ENCODE measurements at regions not wholly inside any gene's neighbourhood (a gene's known extent, or its start where the extent isn't known, plus 50 kb on each side); places are given as distances from the start of the nearest gene placed in this dataset.

DNA sequence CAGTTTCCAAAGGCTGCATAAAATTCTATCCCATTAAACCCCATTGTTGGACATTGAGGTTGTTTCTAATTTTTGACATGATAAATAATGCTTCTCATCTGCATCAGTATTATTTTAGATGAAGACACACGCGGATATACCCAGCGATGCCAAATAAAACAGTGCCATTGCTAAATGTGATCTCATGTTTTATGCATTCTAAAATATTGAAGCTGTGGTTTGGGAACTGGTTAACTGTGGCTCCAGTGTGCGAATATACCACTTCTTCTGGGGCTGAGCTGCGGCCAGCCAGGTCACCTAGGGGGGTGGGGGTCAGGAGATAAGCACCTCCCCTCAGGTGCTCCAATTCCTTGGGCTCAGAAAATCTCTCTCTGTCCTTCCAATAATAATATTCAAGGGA, 230.0 kb downstream of the ADAMTS9 start:
- no peaks in the 10 kb centered on the region for H4K20me1 ChIP-seq (ENCODE audit: insufficient read depth)
- no peaks in the 10 kb centered on the region for H3K9me3 ChIP-seq (ENCODE audit: control insufficient read depth in 1 of 2, insufficient read depth in 1 of 2, low read depth in 1 of 2, low read length in 2 of 2)
- H3K9ac ChIP-seq (ENCODE audit: low read length): no peak overlapping the region
- no peak overlapping the region for H3K4me3 ChIP-seq (replicated peaks in 1 of 2; ENCODE audit: low read depth in 1 of 2, low read length in 2 of 2)
- H3K9me2 ChIP-seq (ENCODE audit: insufficient read depth): no peaks in the 10 kb centered on the region
- no peaks in the 10 kb centered on the region for H3K4me1 ChIP-seq (ENCODE audit: control insufficient read depth in 1 of 2, insufficient read depth in 2 of 2, low read length in 2 of 2)
- no TSS peak for BruUV-seq (replicated peaks)
- DNase-seq (ENCODE audit: low read depth, low spot score) (no peak), ATAC-seq (no peak)
- TF ChIP-seq SP1 (IDR thresholded peaks at IDR 0.05; ENCODE audit: low read depth): no peak
- intact Hi-C loops (cut with micrococcal nuclease): no loop called here
- H3K79me2 ChIP-seq (ENCODE audit: insufficient read depth, low read length): no peaks in the 10 kb centered on the region
- H3K27me3 ChIP-seq (ENCODE audit: insufficient read depth, low read length): peaks cover 10% of the 10 kb centered on the region
- no peak overlapping the region for H2AFZ ChIP-seq (ENCODE audit: low read depth, low read length, poor library complexity, severe bottlenecking)
- POLR2A ChIA-PET: no interaction called here
- RAD21 ChIA-PET (ENCODE audit: low non-redundant PET in 1 of 2, low total read pairs in 2 of 2, uncharacterized antibody in 2 of 2, unreplicated experiment in 2 of 2): no interaction called here
- H3K4me2 ChIP-seq (ENCODE audit: low read length): no peak overlapping the region
- CTCF ChIA-PET: no interaction called here
- no peak overlapping the region for H3K27ac ChIP-seq (ENCODE audit: low read depth, low read length)
- H3K36me3 ChIP-seq (ENCODE audit: control insufficient read depth in 1 of 2, insufficient read depth in 2 of 2, low read length in 2 of 2): no peaks in the 10 kb centered on the region

DNA sequence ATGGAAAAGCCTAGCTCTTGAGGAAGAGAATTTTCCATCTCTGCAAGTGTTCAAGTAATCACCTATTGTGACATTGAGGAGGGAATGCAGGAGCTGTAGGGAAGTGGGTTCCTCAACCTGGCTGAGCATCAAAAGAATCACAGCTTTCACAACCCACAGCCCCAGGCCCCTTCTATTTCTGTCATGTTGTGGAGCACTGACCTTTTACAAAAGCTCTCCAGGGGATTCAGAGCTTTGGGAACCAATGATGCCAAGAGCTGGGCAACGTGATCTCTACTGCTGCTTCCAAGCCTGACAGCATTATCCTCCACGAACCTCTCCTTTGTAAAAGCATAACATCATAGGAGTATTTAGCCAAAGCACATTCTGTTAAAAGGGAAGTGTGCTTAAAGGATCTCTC, 231.1 kb downstream of the ADAMTS9 start:
- Histone ChIP-seq H4K20me1 (ENCODE audit: insufficient read depth) (no peaks in the 10 kb centered on the region), H3K27ac (ENCODE audit: low read depth, low read length) (no peak overlapping the region), H3K9me3 (ENCODE audit: control insufficient read depth in 1 of 2, insufficient read depth in 1 of 2, low read depth in 1 of 2, low read length in 2 of 2) (no peaks in the 10 kb centered on the region), H3K9me2 (ENCODE audit: insufficient read depth) (no peaks in the 10 kb centered on the region), H3K79me2 (ENCODE audit: insufficient read depth, low read length) (no peaks in the 10 kb centered on the region), H3K27me3 (ENCODE audit: insufficient read depth, low read length) (peaks cover 21% of the 10 kb centered on the region), H2AFZ (ENCODE audit: low read depth, low read length, poor library complexity, severe bottlenecking) (no peak overlapping the region), H3K36me3 (ENCODE audit: control insufficient read depth in 1 of 2, insufficient read depth in 2 of 2, low read length in 2 of 2) (no peaks in the 10 kb centered on the region), H3K4me2 (ENCODE audit: low read length) (no peak overlapping the region), H3K9ac (ENCODE audit: low read length) (no peak overlapping the region), H3K4me1 (ENCODE audit: control insufficient read depth in 1 of 2, insufficient read depth in 2 of 2, low read length in 2 of 2) (no peaks in the 10 kb centered on the region), H3K4me3 (replicated peaks in 1 of 2; ENCODE audit: low read depth in 1 of 2, low read length in 2 of 2) (no peak overlapping the region)
- ChIA-PET POLR2A (no interaction called here), RAD21 (ENCODE audit: low non-redundant PET in 1 of 2, low total read pairs in 2 of 2, uncharacterized antibody in 2 of 2, unreplicated experiment in 2 of 2) (no interaction called here), CTCF (no interaction called here)
- BruUV-seq (replicated peaks): no TSS peak
- no peak for ATAC-seq
- no peak for DNase-seq (ENCODE audit: low read depth, low spot score)
- TF ChIP-seq POLR2AphosphoS5 (IDR thresholded peaks at IDR 0.05; ENCODE audit: low read depth, low read length) (no peak), EZH2 (IDR thresholded peaks at IDR 0.05) (no peak), POLR2A (IDR thresholded peaks at IDR 0.05; ENCODE audit: borderline replicate concordance, extremely low read depth, insufficient read depth, insufficient read length) (no peak), ELF1 (IDR thresholded peaks at IDR 0.05; ENCODE audit: borderline replicate concordance, low read depth) (no peak)
- intact Hi-C loops (cut with micrococcal nuclease): no loop called here

DNA sequence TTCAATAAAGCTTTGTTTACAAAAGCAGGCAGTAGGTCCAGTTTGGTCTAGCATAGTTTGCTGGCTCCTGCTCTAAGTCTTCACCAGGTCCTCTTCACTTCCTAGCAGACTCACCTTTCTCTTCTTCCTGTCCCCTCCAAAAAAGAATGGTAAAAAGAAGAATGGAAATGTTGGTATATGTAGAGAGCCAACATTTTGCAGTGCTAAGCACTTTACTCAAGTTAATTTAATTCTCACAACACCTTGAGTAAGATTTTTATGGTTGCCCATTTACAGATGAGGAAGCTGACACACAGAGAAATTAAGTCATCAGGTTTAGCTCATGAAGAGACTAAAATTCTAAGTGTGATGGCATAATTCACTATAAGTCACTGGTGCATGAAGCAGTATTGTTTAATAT, 230.1 kb upstream of the PRICKLE2 start:
- intact Hi-C loops (cut with micrococcal nuclease): no loop called here
- Histone ChIP-seq H3K27me3 (ENCODE audit: insufficient read depth, low read length) (peaks cover 33% of the 10 kb centered on the region), H3K4me3 (replicated peaks in 1 of 2; ENCODE audit: low read depth in 1 of 2, low read length in 2 of 2) (no peak overlapping the region), H3K27ac (ENCODE audit: low read depth, low read length) (no peak overlapping the region), H2AFZ (ENCODE audit: low read depth, low read length, poor library complexity, severe bottlenecking) (no peak overlapping the region), H3K9ac (ENCODE audit: low read length) (no peak overlapping the region), H3K9me3 (ENCODE audit: control insufficient read depth in 1 of 2, insufficient read depth in 1 of 2, low read depth in 1 of 2, low read length in 2 of 2) (no peaks in the 10 kb centered on the region), H3K79me2 (ENCODE audit: insufficient read depth, low read length) (no peaks in the 10 kb centered on the region), H3K4me1 (ENCODE audit: control insufficient read depth in 1 of 2, insufficient read depth in 2 of 2, low read length in 2 of 2) (no peaks in the 10 kb centered on the region), H3K9me2 (ENCODE audit: insufficient read depth) (no peaks in the 10 kb centered on the region), H3K36me3 (ENCODE audit: control insufficient read depth in 1 of 2, insufficient read depth in 2 of 2, low read length in 2 of 2) (no peaks in the 10 kb centered on the region), H4K20me1 (ENCODE audit: insufficient read depth) (no peaks in the 10 kb centered on the region), H3K4me2 (ENCODE audit: low read length) (no peak overlapping the region)
- CTCF ChIA-PET: no interaction called here
- POLR2A ChIA-PET: no interaction called here
- ATAC-seq (no peak), DNase-seq (ENCODE audit: low read depth, low spot score) (no peak)
- RAD21 ChIA-PET (ENCODE audit: low non-redundant PET in 1 of 2, low total read pairs in 2 of 2, uncharacterized antibody in 2 of 2, unreplicated experiment in 2 of 2): no interaction called here
- TF ChIP-seq, protein P1, sequence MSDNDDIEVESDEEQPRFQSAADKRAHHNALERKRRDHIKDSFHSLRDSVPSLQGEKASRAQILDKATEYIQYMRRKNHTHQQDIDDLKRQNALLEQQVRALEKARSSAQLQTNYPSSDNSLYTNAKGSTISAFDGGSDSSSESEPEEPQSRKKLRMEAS (IDR thresholded peaks at IDR 0.05): no peak
- no peak for TF ChIP-seq FOSL1 (IDR thresholded peaks at IDR 0.05; ENCODE audit: low read depth)
- TF ChIP-seq, protein P2, sequence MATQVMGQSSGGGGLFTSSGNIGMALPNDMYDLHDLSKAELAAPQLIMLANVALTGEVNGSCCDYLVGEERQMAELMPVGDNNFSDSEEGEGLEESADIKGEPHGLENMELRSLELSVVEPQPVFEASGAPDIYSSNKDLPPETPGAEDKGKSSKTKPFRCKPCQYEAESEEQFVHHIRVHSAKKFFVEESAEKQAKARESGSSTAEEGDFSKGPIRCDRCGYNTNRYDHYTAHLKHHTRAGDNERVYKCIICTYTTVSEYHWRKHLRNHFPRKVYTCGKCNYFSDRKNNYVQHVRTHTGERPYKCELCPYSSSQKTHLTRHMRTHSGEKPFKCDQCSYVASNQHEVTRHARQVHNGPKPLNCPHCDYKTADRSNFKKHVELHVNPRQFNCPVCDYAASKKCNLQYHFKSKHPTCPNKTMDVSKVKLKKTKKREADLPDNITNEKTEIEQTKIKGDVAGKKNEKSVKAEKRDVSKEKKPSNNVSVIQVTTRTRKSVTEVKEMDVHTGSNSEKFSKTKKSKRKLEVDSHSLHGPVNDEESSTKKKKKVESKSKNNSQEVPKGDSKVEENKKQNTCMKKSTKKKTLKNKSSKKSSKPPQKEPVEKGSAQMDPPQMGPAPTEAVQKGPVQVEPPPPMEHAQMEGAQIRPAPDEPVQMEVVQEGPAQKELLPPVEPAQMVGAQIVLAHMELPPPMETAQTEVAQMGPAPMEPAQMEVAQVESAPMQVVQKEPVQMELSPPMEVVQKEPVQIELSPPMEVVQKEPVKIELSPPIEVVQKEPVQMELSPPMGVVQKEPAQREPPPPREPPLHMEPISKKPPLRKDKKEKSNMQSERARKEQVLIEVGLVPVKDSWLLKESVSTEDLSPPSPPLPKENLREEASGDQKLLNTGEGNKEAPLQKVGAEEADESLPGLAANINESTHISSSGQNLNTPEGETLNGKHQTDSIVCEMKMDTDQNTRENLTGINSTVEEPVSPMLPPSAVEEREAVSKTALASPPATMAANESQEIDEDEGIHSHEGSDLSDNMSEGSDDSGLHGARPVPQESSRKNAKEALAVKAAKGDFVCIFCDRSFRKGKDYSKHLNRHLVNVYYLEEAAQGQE (IDR thresholded peaks at IDR 0.05; ENCODE audit: low read depth): no peak
- no peak for TF ChIP-seq JUND (IDR thresholded peaks at IDR 0.05)
- no TSS peak for BruUV-seq (replicated peaks)
